ENCODE measurements at regions not wholly inside any gene's neighbourhood (a gene's known extent, or its start where the extent isn't known, plus 50 kb on each side); places are given as distances from the start of the nearest gene placed in this dataset.

GRCh38 chr6:105775095-105775494 lies 311.0 kb upstream of the PRDM1 start:
- Histone ChIP-seq H3K4me1 (ENCODE audit: insufficient read depth, low read length) (no peaks in the 10 kb centered on the region), H4K20me1 (ENCODE audit: insufficient read depth, low read length) (no peaks in the 10 kb centered on the region), H3K36me3 (replicated peaks in 1 of 2; ENCODE audit: control insufficient read depth in 1 of 2, insufficient read depth in 2 of 2, low read length in 2 of 2) (no peaks in the 10 kb centered on the region), H3K27ac (ENCODE audit: extremely low read length, insufficient read depth, low read length) (no peak overlapping the region), H3K4me3 (replicated peaks in 1 of 3; ENCODE audit: insufficient read depth in 1 of 3, low read depth in 2 of 3, low read length in 3 of 3) (no peak overlapping the region), H3K9me3 (ENCODE audit: low read length) (peaks cover 9% of the 10 kb centered on the region), H3K9ac (ENCODE audit: insufficient read depth, low read depth, low read length) (no peak overlapping the region), H3K79me2 (ENCODE audit: insufficient read depth, low read length) (no peaks in the 10 kb centered on the region), H2AFZ (ENCODE audit: low read length) (no peak overlapping the region), H3K27me3 (ENCODE audit: control insufficient read depth in 1 of 2, insufficient read depth in 2 of 2, low read length in 2 of 2) (no peaks in the 10 kb centered on the region), H3K4me2 (ENCODE audit: low read depth, low read length) (no peak overlapping the region)
- ChIA-PET CTCF (ENCODE audit: low intra/inter-chr PET ratio, low total read pairs) (no interaction called here), POLR2A (no interaction called here)
- TF ChIP-seq UBTF (CRISPR knock-in tag; IDR thresholded peaks at IDR 0.05) (no peak), IRF2 (CRISPR knock-in tag; IDR thresholded peaks at IDR 0.05) (no peak), NR2F1 (CRISPR knock-in tag; IDR thresholded peaks at IDR 0.05) (no peak), ZFP90 (CRISPR knock-in tag; IDR thresholded peaks at IDR 0.05; ENCODE audit: borderline replicate concordance) (no peak), ETV5 (CRISPR knock-in tag; IDR thresholded peaks at IDR 0.05; ENCODE audit: borderline replicate concordance) (no peak), ZBTB1 (CRISPR knock-in tag; IDR thresholded peaks at IDR 0.05; ENCODE audit: borderline replicate concordance) (no peak), KLF13 (CRISPR knock-in tag; IDR thresholded peaks at IDR 0.05) (no peak), ZNF646 (CRISPR knock-in tag; IDR thresholded peaks at IDR 0.05) (no peak), NFRKB (IDR thresholded peaks at IDR 0.05) (no peak), CTCF (CRISPR knock-in tag; IDR thresholded peaks at IDR 0.05) (no peak), ZNF180 (CRISPR knock-in tag; IDR thresholded peaks at IDR 0.05; ENCODE audit: borderline replicate concordance, low read depth) (no peak), GMEB1 (CRISPR knock-in tag; IDR thresholded peaks at IDR 0.05; ENCODE audit: borderline replicate concordance) (no peak)
- FAIRE-seq (no peak), ATAC-seq (no peak), DNase-seq (ENCODE audit: low spot score) (no peak)
- in situ Hi-C loops (cut with HindIII; ENCODE audit: extremely low pct_ligation_motif_present, low pct_unique_long_range_greater_than_20kb): no loop called here
- intact Hi-C loops (cut with micrococcal nuclease; ENCODE audit: unreplicated experiment): no loop called here
- WGBS (ENCODE audit: low lambda C conversion rate): 0% methylated on average over 1 of the region's 1 CpG
- no TSS peak for BruUV-seq (replicated peaks)
